ENCODE measurements at regions not wholly inside any gene's neighbourhood (a gene's known extent, or its start where the extent isn't known, plus 50 kb on each side); places are given as distances from the start of the nearest gene placed in this dataset.

- TF ChIP-seq POLR2AphosphoS5 (IDR thresholded peaks at IDR 0.05), result no peak
- no peak for TF ChIP-seq CTCF (IDR thresholded peaks at IDR 0.05 in 8 of 11, conservative IDR thresholded peaks at IDR 0.05 in 3 of 11)
- no peak for TF ChIP-seq POLR2A (IDR thresholded peaks at IDR 0.05)
Observed at GRCh38 chr12:30014991-30015390, 231.2 kb upstream of the TMTC1 start.

All from spleen (tissue), 7 donors.